ENCODE measurements at regions not wholly inside any gene's neighbourhood (a gene's known extent, or its start where the extent isn't known, plus 50 kb on each side); places are given as distances from the start of the nearest gene placed in this dataset.
"Not testable (repeated sequence)": the region's sequence is repeated elsewhere in the genome, so short reads cannot be mapped to it uniquely, and the experiment has no call there.

- DNase-seq (ENCODE audit: low spot score); FAIRE-seq: not testable (repeated sequence)
Observed at GRCh38 chr1:24268555-24268954, 50.6 kb upstream of the GRHL3 start.

- DNase-seq (ENCODE audit: low spot score) (no peak), FAIRE-seq (no peak)
Observed at GRCh38 chr1:24266998-24267397, 52.2 kb upstream of the GRHL3 start.

- peak; percentile 90 for FAIRE-seq
- DNase-seq (ENCODE audit: low spot score): peak; percentile 91
Observed at GRCh38 chr1:24266398-24266941, 52.7 kb upstream of the GRHL3 start.

GRCh38 chr1:24263746-24264145, 55.4 kb upstream of the GRHL3 start:
- no peak for DNase-seq (ENCODE audit: low spot score)
- FAIRE-seq: no peak

- no peak for DNase-seq (ENCODE audit: low spot score)
- FAIRE-seq: no peak
Observed at GRCh38 chr1:24263211-24263610, 55.9 kb upstream of the GRHL3 start.

GRCh38 chr1:24261977-24262376, 57.2 kb upstream of the GRHL3 start:
- no peak for FAIRE-seq
- DNase-seq (ENCODE audit: low spot score): no peak

- DNase-seq (ENCODE audit: low spot score): no peak
- FAIRE-seq: no peak
Observed at GRCh38 chr1:24258735-24259424, 60.3 kb upstream of the GRHL3 start.

- peak; percentile 23 for FAIRE-seq
- no peak for DNase-seq (ENCODE audit: low spot score)
Observed at GRCh38 chr1:24257373-24257772, 61.8 kb upstream of the GRHL3 start.

- DNase-seq (ENCODE audit: low spot score) (no peak), FAIRE-seq (no peak)
Observed at GRCh38 chr1:24256687-24257086, 62.5 kb upstream of the GRHL3 start.

- DNase-seq (ENCODE audit: low spot score) (no peak), FAIRE-seq (no peak)
Observed at GRCh38 chr1:24255226-24255625, 63.9 kb upstream of the GRHL3 start.

- no peak for DNase-seq (ENCODE audit: low spot score)
- FAIRE-seq: no peak
Observed at GRCh38 chr1:24254783-24255182, 64.4 kb upstream of the GRHL3 start.

- DNase-seq (ENCODE audit: low spot score): no peak
- no peak for FAIRE-seq
Observed at GRCh38 chr1:24253571-24253970, 65.6 kb upstream of the GRHL3 start.

- DNase-seq (ENCODE audit: low spot score) (no peak), FAIRE-seq (no peak)
Observed at GRCh38 chr1:24252185-24252780, 65.2 kb upstream of the IFNLR1 start.

GRCh38 chr1:24251501-24251900, 64.4 kb upstream of the IFNLR1 start:
- no peak for FAIRE-seq
- DNase-seq (ENCODE audit: low spot score): no peak

- FAIRE-seq: no peak
Observed at GRCh38 chr1:24250791-24251190, 63.7 kb upstream of the IFNLR1 start.

GRCh38 chr1:24250224-24250623, 63.1 kb upstream of the IFNLR1 start:
- DNase-seq (ENCODE audit: low spot score): no peak
- FAIRE-seq: no peak

More at GRCh38 chr1:24250791-24251190, 63.7 kb upstream of the IFNLR1 start:
- no peak for DNase-seq (ENCODE audit: low spot score)

- no peak for FAIRE-seq
- DNase-seq (ENCODE audit: low spot score): no peak
Observed at GRCh38 chr1:24248859-24249258, 61.8 kb upstream of the IFNLR1 start.

- DNase-seq (ENCODE audit: low spot score); FAIRE-seq: not testable (repeated sequence)
Observed at GRCh38 chr1:24247337-24247736, 60.2 kb upstream of the IFNLR1 start.

- FAIRE-seq: no peak
Observed at GRCh38 chr1:24244519-24245268, 57.6 kb upstream of the IFNLR1 start.

GRCh38 chr1:24237750-24238395, 50.8 kb upstream of the IFNLR1 start:
- no peak for DNase-seq (ENCODE audit: low spot score)
- FAIRE-seq: no peak

More at GRCh38 chr1:24244519-24245268, 57.6 kb upstream of the IFNLR1 start:
- DNase-seq (ENCODE audit: low spot score): no peak

- DNase-seq (ENCODE audit: low spot score) (peak; percentile 64), FAIRE-seq (peak; percentile 30)
Observed at GRCh38 chr1:24236789-24237371, 49.8 kb upstream of the IFNLR1 start.

All from urothelium cell line (cell line).